Esophagus mucosa (tissue), 1 donor: ENCODE measurements at regions not wholly inside any gene's neighbourhood (a gene's known extent, or its start where the extent isn't known, plus 50 kb on each side); places are given as distances from the start of the nearest gene placed in this dataset.
A peak's percentile ranks its signal among the peaks of the same experiment; 100 is the strongest.

Experiments
- ATAC-seq: fragments of 200-7000 bp; cut with Tn5 transposase; one replicate; pipeline ENCODE4 v1.9.1; 2020
- donor health status: DM: yes; HTN: yes; CAD: no.

- ATAC-seq, result no peak
Measured at GRCh38 chr4:185862340-185862739, 50.3 kb upstream of the SORBS2 start.

GRCh38 chr4:185863946-185864345 is 52.0 kb upstream of the SORBS2 start:
- no peak for ATAC-seq

GRCh38 chr4:185865901-185866328 is 53.9 kb upstream of the SORBS2 start:
- ATAC-seq, result peak; percentile 65

GRCh38 chr4:185867770-185868169 is 55.8 kb upstream of the SORBS2 start:
- ATAC-seq, result no peak

GRCh38 chr4:185868983-185869382 is 57.0 kb upstream of the SORBS2 start:
- ATAC-seq, result peak; percentile 77

- no peak for ATAC-seq
Measured at GRCh38 chr4:185869427-185869826, 57.4 kb upstream of the SORBS2 start.

GRCh38 chr4:185870366-185870765 is 58.4 kb upstream of the SORBS2 start:
- no peak for ATAC-seq

GRCh38 chr4:185872747-185873380 is 60.9 kb upstream of the SORBS2 start:
- ATAC-seq, result no peak

GRCh38 chr4:185874516-185875230 is 62.7 kb upstream of the SORBS2 start:
- no peak for ATAC-seq

GRCh38 chr4:185875316-185875907 is 63.4 kb upstream of the SORBS2 start:
- no peak for ATAC-seq

GRCh38 chr4:185878633-185879032 is 66.6 kb upstream of the SORBS2 start:
- no peak for ATAC-seq

- ATAC-seq, result no peak
Measured at GRCh38 chr4:185879666-185880312, 67.8 kb upstream of the SORBS2 start.

- no peak for ATAC-seq
Measured at GRCh38 chr4:185880571-185880970, 68.6 kb upstream of the SORBS2 start.

GRCh38 chr4:185881430-185881829 is 69.4 kb upstream of the SORBS2 start:
- ATAC-seq, result no peak

GRCh38 chr4:185883591-185883990 is 71.6 kb upstream of the SORBS2 start:
- no peak for ATAC-seq

GRCh38 chr4:185885075-185885474 is 73.1 kb upstream of the SORBS2 start:
- ATAC-seq, result no peak

GRCh38 chr4:185885604-185886003 is 73.6 kb upstream of the SORBS2 start:
- no peak for ATAC-seq

- ATAC-seq, result no peak
Measured at GRCh38 chr4:185886832-185887524, 75.0 kb upstream of the SORBS2 start.

GRCh38 chr4:185888676-185889075 is 76.7 kb upstream of the SORBS2 start:
- no peak for ATAC-seq

GRCh38 chr4:185889585-185889984 is 77.6 kb upstream of the SORBS2 start:
- ATAC-seq, result no peak

- ATAC-seq, result no peak
Measured at GRCh38 chr4:185890196-185890595, 78.2 kb upstream of the SORBS2 start.

GRCh38 chr4:185892165-185892564 is 80.2 kb upstream of the SORBS2 start:
- ATAC-seq, result no peak

- ATAC-seq, result no peak
Measured at GRCh38 chr4:185893500-185893899, 81.5 kb upstream of the SORBS2 start.
